Smooth muscle cell (in vitro differentiated cells): ENCODE measurements at regions not wholly inside any gene's neighbourhood (a gene's known extent, or its start where the extent isn't known, plus 50 kb on each side); places are given as distances from the start of the nearest gene placed in this dataset.

Experiments
- DNase-seq: peaks from one replicate; lab custom pipeline; 2025; ENCODE audit not compliant: unreplicated experiment; lab: John Stamatoyannopoulos, UW
- H2AFZ ChIP-seq: fragments of 200-600 bp; sonication (generic); 2 replicates; pipeline ENCODE4 v1.6.0; 2016; ENCODE audit warnings: antibody characterized with exemption, low read depth, mild to moderate bottlenecking
- H3F3A ChIP-seq: fragments of 200-600 bp; sonication (generic); 2 replicates; pipeline ENCODE4 v1.6.0; 2017; ENCODE audit warnings: antibody characterized with exemption, low read depth
- H3K27ac ChIP-seq: fragments of 200-600 bp; sonication (generic); 2 replicates; pipeline ENCODE4 v1.5.1; 2016; ENCODE audit warnings: low read depth, mild to moderate bottlenecking
- H3K27me3 ChIP-seq: fragments of 200-600 bp; sonication (generic); 2 replicates; pipeline ENCODE4 v1.6.1; 2016; ENCODE audit warnings: low read depth, mild to moderate bottlenecking
- H3K36me3 ChIP-seq: fragments of 200-600 bp; sonication (generic); 2 replicates; pipeline ENCODE4 v1.5.1; 2016; ENCODE audit warnings: low read depth
- H3K4me1 ChIP-seq: fragments of 200-600 bp; sonication (generic); 2 replicates; pipeline ENCODE4 v1.5.1; 2016; ENCODE audit warnings: low read depth
- H3K4me2 ChIP-seq: fragments of 200-600 bp; sonication (generic); 2 replicates; pipeline ENCODE4 v1.6.0; 2016; ENCODE audit warnings: mild to moderate bottlenecking
- H3K4me3 ChIP-seq: fragments of 200-600 bp; sonication (generic); 2 replicates; pipeline ENCODE4 v1.5.1; 2016; ENCODE audit warnings: mild to moderate bottlenecking
- H3K79me2 ChIP-seq: fragments of 200-600 bp; sonication (generic); 2 replicates; pipeline ENCODE4 v1.6.0; 2016; ENCODE audit warnings: low read depth, mild to moderate bottlenecking
- H3K9ac ChIP-seq: fragments of 200-600 bp; sonication (generic); 2 replicates; pipeline ENCODE4 v1.6.0; 2016; ENCODE audit warnings: low read depth
- H3K9me3 ChIP-seq: fragments of 200-600 bp; sonication (generic); replicated peaks from 2 replicates; pipeline ENCODE4 v1.5.1; 2016; ENCODE audit warnings: low read depth
- H4K20me1 ChIP-seq: fragments of 200-600 bp; sonication (generic); 2 replicates; pipeline ENCODE4 v1.6.0; 2016; ENCODE audit warnings: low read depth
- CTCF ChIP-seq: fragments of 200-600 bp; sonication (generic); IDR thresholded peaks from 2 replicates; pipeline ENCODE4 v1.5.1; 2017; ENCODE audit warnings: borderline replicate concordance, mild to moderate bottlenecking, antibody characterized with exemption; ENCODE audit not compliant: insufficient read depth, poor library complexity, severe bottlenecking
- WGBS: methylation state at CpG from one replicate; pipeline ENCODE4 v1.1.7; 2016; ENCODE audit warnings: low lambda C conversion rate; 5-methylcytosine and 5-hydroxymethylcytosine counted together

- 73% methylated on average over 10 of the region's 10 CpGs for WGBS
- Histone ChIP-seq H3K79me2 (no peaks in the 10 kb centered on the region), H3F3A (no peaks in the 10 kb centered on the region), H3K4me1 (peaks cover 12% of the 10 kb centered on the region), H3K9ac (no peak overlapping the region), H3K9me3 (no peaks in the 10 kb centered on the region), H3K27ac (peak overlapping the region; percentile 44), H4K20me1 (no peaks in the 10 kb centered on the region), H3K36me3 (no peaks in the 10 kb centered on the region), H3K4me3 (no peak overlapping the region), H2AFZ (peak overlapping the region; percentile 25), H3K4me2 (peak overlapping the region; percentile 74), H3K27me3 (no peaks in the 10 kb centered on the region)
- TF ChIP-seq CTCF: no peak
- DNase-seq: no peak
Measured at GRCh38 chr15:37823601-37824275, 110.7 kb upstream of the TMCO5A start.

- no peaks in the 10 kb centered on the region for H3K36me3 ChIP-seq
- no peak overlapping the region for H2AFZ ChIP-seq
- H3K27me3 ChIP-seq: no peaks in the 10 kb centered on the region
- TF ChIP-seq CTCF: no peak
- DNase-seq: peak; percentile 6
- H3K4me2 ChIP-seq: peak overlapping the region; percentile 74
- H3K9me3 ChIP-seq: no peaks in the 10 kb centered on the region
- 15% methylated on average over 6 of the region's 6 CpGs for WGBS
- H3K27ac ChIP-seq: peak overlapping the region; percentile 55
- H3K79me2 ChIP-seq: no peaks in the 10 kb centered on the region
- no peaks in the 10 kb centered on the region for H4K20me1 ChIP-seq
- no peak overlapping the region for H3K4me3 ChIP-seq
- peaks cover 12% of the 10 kb centered on the region for H3K4me1 ChIP-seq
- H3F3A ChIP-seq: no peaks in the 10 kb centered on the region
- no peak overlapping the region for H3K9ac ChIP-seq
Measured at GRCh38 chr15:37824717-37825382, 109.6 kb upstream of the TMCO5A start.

GRCh38 chr15:37837276-37837675, 97.2 kb upstream of the TMCO5A start:
- Histone ChIP-seq H2AFZ (peak overlapping the region; percentile 4), H4K20me1 (no peaks in the 10 kb centered on the region), H3K27me3 (no peaks in the 10 kb centered on the region), H3K27ac (no peak overlapping the region), H3K9me3 (no peaks in the 10 kb centered on the region), H3K36me3 (no peaks in the 10 kb centered on the region), H3F3A (no peaks in the 10 kb centered on the region), H3K4me3 (no peak overlapping the region), H3K9ac (no peak overlapping the region), H3K4me2 (no peak overlapping the region), H3K4me1 (no peaks in the 10 kb centered on the region), H3K79me2 (no peaks in the 10 kb centered on the region)
- WGBS: 55% methylated on average over 3 of the region's 3 CpGs
- DNase-seq: no peak
- no peak for TF ChIP-seq CTCF
